ENCODE measurements at regions not wholly inside any gene's neighbourhood (a gene's known extent, or its start where the extent isn't known, plus 50 kb on each side); places are given as distances from the start of the nearest gene placed in this dataset.
"Not testable (repeated sequence)": the region's sequence is repeated elsewhere in the genome, so short reads cannot be mapped to it uniquely, and the experiment has no call there.

- no peak for DNase-seq
Measured at GRCh38 chr19:30105316-30105715, 163.3 kb downstream of the URI1 start.

GRCh38 chr19:30105727-30106126, 163.7 kb downstream of the URI1 start:
- no peak for DNase-seq

DNA sequence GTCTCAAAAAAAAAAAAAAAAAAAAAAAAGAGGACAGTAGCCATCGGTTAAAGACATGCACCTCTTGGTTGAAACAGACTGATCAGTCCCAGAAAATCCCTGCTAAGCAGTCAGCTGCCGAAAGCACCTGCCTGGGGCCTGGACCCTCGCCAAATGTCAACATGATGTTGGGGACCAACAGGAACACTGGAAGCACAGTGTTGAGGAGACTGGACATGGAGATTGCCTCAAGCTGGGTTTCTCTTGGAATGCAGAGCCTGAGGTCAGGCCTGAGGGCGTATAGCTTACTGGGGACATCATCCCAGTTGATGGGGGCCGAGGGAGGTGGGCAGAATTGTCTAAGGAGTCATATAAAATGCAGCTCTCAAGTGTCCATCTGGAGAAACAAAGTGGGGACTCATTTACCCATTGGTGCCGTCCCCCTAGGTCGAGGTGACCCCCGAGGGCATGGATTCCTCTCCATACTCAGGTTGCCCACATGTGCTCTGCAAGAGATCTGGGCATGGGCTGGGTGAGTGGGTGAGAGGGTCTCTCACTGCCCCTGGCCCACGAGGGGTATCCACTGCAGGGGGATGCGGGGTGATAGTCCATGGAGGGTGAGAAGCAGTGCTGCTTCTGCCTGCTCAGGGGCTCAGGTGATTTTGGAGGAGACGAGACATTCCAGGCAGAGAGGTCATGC, 164.5 kb downstream of the URI1 start:
- DNase-seq = no peak

DNA sequence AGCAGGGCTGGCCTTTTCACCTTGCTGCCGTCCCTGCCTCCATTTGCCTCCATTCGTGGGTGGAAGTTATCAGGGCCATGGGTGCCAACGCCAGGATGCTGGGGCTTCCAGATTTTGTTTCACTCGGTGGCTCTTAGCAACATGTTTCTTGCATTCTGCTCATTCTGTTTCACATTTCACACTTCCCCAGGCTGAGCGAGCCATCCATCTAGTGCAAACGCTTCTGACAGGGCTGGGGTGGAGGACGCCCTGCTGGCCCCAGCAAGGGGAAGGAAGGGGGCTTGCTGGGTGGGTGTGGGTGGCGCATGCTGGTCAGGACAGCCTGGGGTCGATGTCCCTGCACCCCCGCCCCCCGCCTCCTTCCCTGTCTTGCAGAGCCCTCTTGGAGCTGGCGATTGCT, 165.2 kb downstream of the URI1 start:
- DNase-seq = no peak

GRCh38 chr19:30109565-30109964, 167.5 kb downstream of the URI1 start:
- DNase-seq = no peak

DNA sequence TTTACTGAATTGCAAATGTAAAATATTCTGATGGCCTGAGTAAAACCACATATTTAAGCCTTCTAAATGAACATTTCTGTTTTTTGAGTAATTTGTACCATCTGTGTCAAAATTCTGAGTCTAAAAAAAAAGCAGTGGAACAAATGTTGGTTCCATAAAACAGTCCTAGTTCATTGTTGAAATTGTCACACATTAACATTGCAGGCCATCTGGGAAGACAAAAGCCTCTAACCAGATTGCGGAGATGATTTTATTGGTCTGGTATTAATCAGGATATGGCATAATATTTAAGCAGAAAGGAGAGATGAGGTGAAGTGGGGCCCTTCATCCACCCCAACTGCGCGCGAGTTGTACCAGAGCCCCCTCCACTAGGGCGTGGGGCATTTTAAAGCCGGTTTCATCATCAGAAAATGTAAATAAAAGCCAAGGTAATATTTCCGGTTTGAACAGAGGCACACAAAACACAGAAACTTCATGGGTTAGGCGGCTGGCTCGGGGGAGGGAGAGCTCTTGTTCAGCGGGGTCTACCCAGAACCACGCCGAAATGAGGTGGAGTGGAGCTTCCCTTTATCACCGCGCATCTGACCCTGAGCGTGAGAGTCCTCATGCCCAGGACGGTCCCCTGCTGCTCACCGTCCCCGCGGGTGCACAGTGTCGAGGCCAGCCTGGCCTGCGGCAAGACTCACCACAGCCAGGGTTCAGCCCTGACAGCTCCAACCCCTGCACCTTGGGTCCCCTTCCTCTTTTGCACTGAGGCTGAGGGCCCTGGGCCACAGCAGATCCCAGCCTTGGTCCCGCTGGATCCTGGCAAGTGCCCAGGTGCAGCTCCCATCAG, 169.2 kb downstream of the URI1 start:
- no peak for DNase-seq

DNA sequence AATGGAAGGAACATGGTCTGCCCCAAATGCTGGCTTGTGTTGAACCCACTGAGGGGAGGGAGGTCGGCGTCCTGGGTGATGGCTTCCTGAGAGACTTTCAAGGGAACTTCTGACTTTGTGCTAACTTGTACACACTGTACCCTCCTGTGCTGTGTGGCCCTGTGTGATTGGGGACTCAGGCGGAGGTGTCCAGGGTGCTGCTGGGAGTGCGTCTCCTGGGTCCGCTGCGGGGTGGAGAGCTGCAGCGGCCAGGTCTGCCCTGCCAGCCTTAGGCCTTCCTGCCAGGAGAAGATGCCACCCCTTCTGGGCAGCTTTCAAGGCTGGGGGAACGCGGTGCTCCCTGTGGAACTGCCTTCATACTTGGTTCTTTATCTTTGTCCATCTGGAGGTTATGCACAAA, 170.1 kb downstream of the URI1 start:
- no peak for DNase-seq

DNA sequence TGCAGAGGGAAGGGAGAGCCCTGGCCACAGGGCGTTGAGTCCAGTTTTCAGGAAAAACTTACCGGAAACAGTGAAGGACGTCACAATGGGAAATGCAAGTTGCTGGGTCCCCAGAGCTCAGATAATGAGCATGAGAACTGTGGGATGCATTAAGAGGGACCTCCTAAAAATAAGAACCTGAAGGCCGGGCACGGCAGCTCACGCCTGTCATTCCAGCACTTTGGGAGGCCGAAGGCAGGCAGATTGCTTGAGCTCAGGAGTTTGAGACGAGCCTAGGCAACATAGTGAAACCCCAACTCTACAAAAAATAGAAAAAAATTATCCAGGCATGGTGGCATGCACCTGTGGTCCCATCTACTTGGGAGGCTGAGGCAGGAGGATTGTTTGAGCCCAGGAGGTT, 170.6 kb downstream of the URI1 start:
- DNase-seq = no peak

- no peak for DNase-seq
Measured at GRCh38 chr19:30113186-30113585, 171.1 kb downstream of the URI1 start.

DNA sequence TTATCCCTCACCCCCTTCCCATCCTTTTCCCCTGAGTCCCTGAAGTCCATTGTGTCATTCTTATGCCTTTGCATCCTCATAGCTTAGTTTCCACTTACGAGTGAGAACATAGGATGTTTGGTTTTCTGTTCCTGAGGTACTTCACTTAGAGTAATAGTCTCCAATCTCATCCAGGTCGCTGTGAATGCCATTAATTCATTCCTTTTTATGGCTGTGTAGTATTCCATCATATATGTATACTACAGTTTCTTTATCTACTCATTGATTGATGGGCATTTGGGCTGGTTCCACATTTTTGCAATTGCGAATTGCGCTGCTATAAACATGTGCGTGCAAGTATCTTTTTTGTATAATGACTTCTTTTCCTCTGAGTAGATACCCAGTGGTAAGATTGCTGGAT, 172.1 kb downstream of the URI1 start:
- DNase-seq = not testable (repeated sequence)

DNA sequence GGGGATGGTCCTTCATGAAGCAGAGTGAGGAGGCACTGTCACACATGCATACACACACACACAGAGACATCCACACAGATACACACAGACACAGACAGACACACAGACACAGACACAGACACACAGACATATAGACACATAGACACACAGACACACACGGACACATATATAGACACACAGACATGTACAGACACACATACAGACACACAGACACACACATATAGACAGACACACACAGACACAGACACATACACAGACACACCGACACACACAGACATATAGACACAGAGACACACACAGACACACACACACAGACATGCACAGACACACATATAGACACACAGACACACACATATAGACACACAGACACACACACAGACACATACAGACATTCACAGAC, 173.9 kb downstream of the URI1 start:
- no peak for DNase-seq

DNA sequence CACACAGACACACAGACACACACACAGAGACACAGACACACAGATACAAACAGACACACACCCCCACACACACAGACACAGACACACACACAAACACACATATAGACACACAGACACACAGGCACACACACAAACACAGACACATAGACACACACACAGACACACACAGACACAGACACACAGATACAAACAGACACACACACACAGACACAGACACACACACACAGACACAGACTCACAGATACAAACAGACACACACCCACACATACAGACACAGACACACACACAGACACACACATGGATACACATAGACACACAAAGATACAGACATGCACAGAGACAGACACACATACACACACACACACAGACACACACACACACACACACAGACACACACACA, 174.5 kb downstream of the URI1 start:
- no peak for DNase-seq

- DNase-seq = no peak
Measured at GRCh38 chr19:30116984-30117555, 175.0 kb downstream of the URI1 start.

DNA sequence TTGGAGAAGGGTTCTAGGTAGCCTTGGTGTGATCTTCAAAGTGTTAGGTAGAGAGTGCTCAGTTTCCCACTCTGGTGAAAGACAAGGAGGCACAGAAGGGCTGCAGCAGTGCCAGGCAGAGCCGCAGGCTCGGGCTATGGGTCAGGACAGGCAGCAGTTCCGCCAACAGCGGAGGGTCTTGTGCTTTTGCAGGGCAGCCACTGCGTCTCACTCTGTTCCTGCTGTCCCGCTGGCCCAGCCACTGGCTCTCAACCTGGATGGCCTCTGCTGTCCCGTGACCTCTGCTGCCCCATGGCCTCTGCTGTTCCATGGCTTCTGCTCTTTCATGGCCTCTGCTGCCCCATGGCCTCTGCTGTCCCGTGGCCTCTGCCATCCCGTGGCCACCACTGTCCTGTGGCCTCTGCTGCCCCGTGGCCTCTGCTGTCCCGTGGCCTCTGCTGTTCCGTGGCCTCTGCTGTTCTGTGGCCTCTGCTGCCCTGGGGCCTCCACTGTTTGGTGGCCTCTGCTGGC, 175.7 kb downstream of the URI1 start:
- no peak for DNase-seq

DNA sequence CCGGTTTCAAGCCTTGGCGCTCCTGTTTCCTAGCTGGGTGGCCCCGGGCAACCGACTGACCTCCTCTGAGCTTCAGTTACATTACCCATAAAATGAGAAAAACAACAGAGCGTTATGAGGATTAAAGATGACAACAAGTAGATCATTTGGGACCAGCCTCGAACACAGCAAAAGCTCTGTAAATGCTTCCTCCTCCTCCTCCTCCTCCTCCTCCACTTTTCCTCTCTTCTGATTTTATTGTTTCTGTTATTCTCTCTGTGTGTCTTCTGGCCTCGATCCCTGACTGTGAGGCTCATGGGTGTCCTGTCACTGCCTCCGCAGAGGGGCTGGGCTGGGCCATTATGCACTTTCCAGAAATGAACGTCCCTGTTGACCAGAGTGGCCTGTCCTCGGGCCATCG, 176.2 kb downstream of the URI1 start:
- no peak for DNase-seq

- DNase-seq = no peak
Measured at GRCh38 chr19:30118760-30119159, 176.7 kb downstream of the URI1 start.

GRCh38 chr19:30119180-30119908, 177.3 kb downstream of the URI1 start:
- no peak for DNase-seq

DNA sequence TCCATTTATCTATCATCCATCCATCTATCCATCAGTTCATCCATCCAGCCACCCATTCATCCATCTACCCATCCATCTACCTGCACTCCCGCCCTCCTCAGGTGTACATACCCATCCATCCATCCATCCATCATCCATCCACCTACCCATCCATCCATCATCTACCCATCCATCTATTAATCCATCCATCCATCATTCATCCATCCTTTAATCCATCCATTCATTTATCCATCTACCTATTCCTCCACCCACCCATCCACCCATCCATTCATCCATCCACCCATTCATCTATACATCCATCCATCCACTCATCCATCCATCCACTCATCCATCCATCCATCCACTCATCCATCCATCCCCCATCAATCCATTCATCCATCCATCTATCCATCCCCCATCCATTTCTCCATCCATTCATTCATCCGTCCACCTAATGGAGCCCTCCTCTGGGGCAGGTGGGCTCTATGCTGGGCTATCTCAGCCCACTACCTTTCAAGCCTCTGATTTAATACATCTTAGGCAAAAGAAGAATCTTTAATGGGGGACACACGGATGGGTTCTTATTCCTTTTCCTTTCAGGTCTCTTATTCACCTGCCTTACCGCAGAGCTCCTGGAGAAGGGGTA, 178.9 kb downstream of the URI1 start:
- DNase-seq = no peak

DNA sequence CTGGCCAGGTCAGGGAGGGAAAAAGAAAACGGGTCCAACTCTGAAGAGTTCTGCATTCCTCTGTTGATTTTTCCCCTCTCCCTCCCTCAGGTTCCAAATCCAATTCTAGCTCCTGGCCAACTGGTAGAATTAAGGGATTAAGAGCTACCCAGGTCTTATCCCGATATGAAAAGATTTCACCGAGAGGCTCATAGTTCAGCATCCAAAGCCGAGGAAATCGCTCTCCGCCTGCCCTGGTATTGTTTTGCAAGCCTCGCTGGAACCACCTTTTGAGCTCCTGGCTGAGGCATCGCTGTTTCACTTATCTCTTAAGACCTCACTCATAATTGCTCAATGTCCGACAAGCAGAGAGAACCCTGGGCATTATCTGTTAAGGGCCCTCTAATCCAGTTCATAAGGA, 180.4 kb downstream of the URI1 start:
- DNase-seq = no peak

DNA sequence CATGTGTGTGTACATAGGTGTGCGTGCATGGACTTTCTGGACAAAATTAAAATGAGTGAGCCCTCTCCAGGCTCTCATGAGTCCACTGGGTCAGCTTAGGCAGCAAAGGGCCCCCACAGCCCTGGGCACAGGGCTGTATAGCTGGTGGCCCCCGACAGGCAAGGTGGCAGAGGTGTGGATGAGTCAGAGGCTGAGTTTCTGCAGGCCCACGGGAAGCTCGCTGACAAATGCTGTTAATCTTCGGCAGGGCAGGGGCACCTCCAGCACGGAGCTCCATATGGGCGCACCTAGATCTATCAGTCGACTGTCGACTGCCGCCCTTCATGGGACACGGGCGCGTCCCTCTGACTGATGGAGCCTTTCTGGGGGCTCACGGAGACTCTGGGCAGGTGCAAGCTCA, 181.1 kb downstream of the URI1 start:
- DNase-seq = no peak

DNA sequence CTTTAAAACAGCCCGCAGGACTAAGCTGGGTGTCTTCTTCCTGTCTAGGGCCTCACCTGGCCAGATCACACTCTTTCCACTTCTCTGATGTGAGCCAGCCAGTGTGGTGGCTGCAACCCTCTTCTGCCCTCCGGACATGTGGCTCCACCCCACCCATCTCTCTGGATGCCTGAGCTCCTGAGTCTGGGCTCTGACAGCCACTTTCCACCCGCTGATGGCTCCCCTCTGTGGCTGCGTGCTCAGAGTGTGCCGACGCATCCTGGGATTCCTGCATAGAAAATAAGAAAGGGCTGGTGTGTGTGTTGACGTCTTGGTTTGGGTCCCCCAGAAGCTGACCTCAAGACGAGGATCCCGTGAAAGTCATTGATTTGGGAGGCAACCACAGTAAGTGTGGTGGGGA, 181.6 kb downstream of the URI1 start:
- DNase-seq = no peak

DNA sequence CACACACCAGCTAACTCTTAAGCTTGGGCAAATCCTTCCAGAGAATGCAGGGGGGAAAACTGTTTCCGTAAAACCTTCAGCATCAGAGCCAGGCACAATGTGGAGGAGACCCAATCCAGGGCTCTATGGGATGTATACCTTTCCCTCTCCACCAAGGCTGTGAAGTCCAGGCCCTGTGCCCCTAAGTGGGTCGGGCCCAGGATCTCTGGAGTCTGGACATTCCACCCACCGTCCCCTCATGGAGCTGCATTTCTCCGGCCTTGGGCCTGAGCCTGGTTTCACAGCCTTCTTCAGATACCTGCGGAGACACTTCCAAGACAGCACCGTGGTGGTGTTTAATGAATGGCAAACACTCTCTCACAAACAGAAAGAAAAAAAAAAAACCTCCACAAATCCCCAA, 186.2 kb downstream of the URI1 start:
- no peak for DNase-seq
